Body of pancreas (tissue), 4 donors: ENCODE measurements at regions not wholly inside any gene's neighbourhood (a gene's known extent, or its start where the extent isn't known, plus 50 kb on each side); places are given as distances from the start of the nearest gene placed in this dataset.

Source experiments
- POLR2A ChIP-seq, 3 donors: fragments of 450-650 bp; IDR thresholded peaks; one replicate each; pipeline ENCODE4 v1.6.1; 2016; ENCODE audit warnings: antibody characterized with exemption in 3 of 3, mild to moderate bottlenecking in 2 of 3
- TF ChIP-seq, protein P1 (sequence below), 7 experiments: fragments of 450-650 bp in 4 of 7; fragments of 200-600 bp in 3 of 7; sonication (generic) in 3 of 7; IDR thresholded peaks; one replicate each; pipeline ENCODE4 v1.5.1; 2016 to 2019; ENCODE audit warnings: antibody characterized with exemption in 7 of 7

DNA sequence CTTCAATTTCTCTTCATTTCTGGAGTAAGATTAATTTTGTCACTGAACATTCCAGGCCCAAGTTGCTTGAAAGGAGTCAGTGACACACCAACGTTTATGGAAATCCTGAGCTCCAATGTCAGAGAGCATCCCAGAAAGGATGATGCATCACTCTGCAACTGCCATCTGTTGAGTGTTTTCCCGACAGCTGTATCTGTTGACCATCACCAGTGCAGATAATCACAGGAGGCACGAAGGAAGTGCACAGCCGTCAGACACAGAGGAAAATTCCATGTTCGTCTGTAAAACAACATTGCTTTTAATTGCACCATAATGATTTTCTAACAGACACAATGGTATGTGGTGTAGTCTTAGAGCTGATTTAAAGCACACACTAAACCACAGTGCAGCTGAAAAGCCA is 376.7 kb upstream of the ADGRL2 start:
- no peak for TF ChIP-seq POLR2A (IDR thresholded peaks at IDR 0.05)
- TF ChIP-seq, protein P1, sequence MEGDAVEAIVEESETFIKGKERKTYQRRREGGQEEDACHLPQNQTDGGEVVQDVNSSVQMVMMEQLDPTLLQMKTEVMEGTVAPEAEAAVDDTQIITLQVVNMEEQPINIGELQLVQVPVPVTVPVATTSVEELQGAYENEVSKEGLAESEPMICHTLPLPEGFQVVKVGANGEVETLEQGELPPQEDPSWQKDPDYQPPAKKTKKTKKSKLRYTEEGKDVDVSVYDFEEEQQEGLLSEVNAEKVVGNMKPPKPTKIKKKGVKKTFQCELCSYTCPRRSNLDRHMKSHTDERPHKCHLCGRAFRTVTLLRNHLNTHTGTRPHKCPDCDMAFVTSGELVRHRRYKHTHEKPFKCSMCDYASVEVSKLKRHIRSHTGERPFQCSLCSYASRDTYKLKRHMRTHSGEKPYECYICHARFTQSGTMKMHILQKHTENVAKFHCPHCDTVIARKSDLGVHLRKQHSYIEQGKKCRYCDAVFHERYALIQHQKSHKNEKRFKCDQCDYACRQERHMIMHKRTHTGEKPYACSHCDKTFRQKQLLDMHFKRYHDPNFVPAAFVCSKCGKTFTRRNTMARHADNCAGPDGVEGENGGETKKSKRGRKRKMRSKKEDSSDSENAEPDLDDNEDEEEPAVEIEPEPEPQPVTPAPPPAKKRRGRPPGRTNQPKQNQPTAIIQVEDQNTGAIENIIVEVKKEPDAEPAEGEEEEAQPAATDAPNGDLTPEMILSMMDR (IDR thresholded peaks at IDR 0.05) = no peak
